Loucy (cell line): ENCODE measurements at regions not wholly inside any gene's neighbourhood (a gene's known extent, or its start where the extent isn't known, plus 50 kb on each side); places are given as distances from the start of the nearest gene placed in this dataset.

ENCODE experiments used
- H2AFZ ChIP-seq: fragments of 200-600 bp; sonication (generic); 2 replicates; pipeline ENCODE4 v1.6.0; 2016; ENCODE audit warnings: antibody characterized with exemption, mild to moderate bottlenecking, low read length, moderate library complexity
- H3F3A ChIP-seq: fragments of 200-600 bp; 2 replicates; pipeline ENCODE4 v1.6.0; 2016; ENCODE audit warnings: antibody characterized with exemption, low read depth, mild to moderate bottlenecking
- H3K27me3 ChIP-seq: fragments of 200-600 bp; sonication (generic); 2 replicates; pipeline ENCODE4 v1.6.1; 2014; ENCODE audit warnings: low read length, mild to moderate bottlenecking; ENCODE audit not compliant: insufficient read depth, poor library complexity, severe bottlenecking
- H3K36me3 ChIP-seq: fragments of 200-600 bp; sonication (generic); 2 replicates; pipeline ENCODE4 v1.6.1; 2016; ENCODE audit warnings: low read length; ENCODE audit not compliant: insufficient read depth
- H3K4me1 ChIP-seq: fragments of 200-600 bp; sonication (generic); 2 replicates; pipeline ENCODE4 v1.5.1; 2014; ENCODE audit warnings: low read length, mild to moderate bottlenecking; ENCODE audit not compliant: insufficient read depth, poor library complexity, severe bottlenecking
- H3K4me2 ChIP-seq: fragments of 200-600 bp; sonication (generic); 2 replicates; pipeline ENCODE4 v1.6.0; 2014; ENCODE audit warnings: antibody characterized with exemption, low read length, low read depth, mild to moderate bottlenecking; ENCODE audit not compliant: poor library complexity, severe bottlenecking
- H3K4me3 ChIP-seq: fragments of 200-600 bp; sonication (generic); 2 replicates; pipeline ENCODE4 v1.5.1; 2014; ENCODE audit warnings: low read length, mild to moderate bottlenecking, mixed read lengths; ENCODE audit not compliant: poor library complexity, severe bottlenecking
- H3K79me2 ChIP-seq: fragments of 200-600 bp; sonication (generic); 2 replicates; pipeline ENCODE4 v1.6.1; 2014; ENCODE audit warnings: low read length; ENCODE audit not compliant: insufficient read depth
- H3K9ac ChIP-seq: fragments of 200-600 bp; sonication (generic); 2 replicates; pipeline ENCODE4 v1.6.0; 2014; ENCODE audit warnings: mild to moderate bottlenecking, low read depth, low read length, moderate library complexity; ENCODE audit not compliant: poor library complexity, severe bottlenecking
- H3K9me2 ChIP-seq: fragments of 200-600 bp; sonication (generic); replicated peaks from 2 replicates; pipeline ENCODE4 v1.6.1; 2016; ENCODE audit warnings: low read depth, low read length, mixed read lengths
- H3K9me3 ChIP-seq: fragments of 200-600 bp; sonication (generic); 2 replicates; pipeline ENCODE4 v1.6.1; 2014; ENCODE audit warnings: mild to moderate bottlenecking, antibody characterized with exemption, low read length, low read depth; ENCODE audit not compliant: insufficient read depth
- H4K20me1 ChIP-seq: fragments of 200-600 bp; sonication (generic); 2 replicates; pipeline ENCODE4 v1.6.0; 2014; ENCODE audit warnings: antibody characterized with exemption, low read length, mild to moderate bottlenecking; ENCODE audit not compliant: insufficient read depth, poor library complexity, severe bottlenecking
- CTCF ChIP-seq: fragments of 200-600 bp; sonication (generic); conservative IDR thresholded peaks from 2 replicates; pipeline ENCODE4 v1.5.1; 2014; ENCODE audit warnings: mild to moderate bottlenecking, antibody characterized with exemption, low read length
- EZH2phosphoT487 ChIP-seq: fragments of 200-600 bp; IDR thresholded peaks from 2 replicates; pipeline ENCODE4 v1.6.1; 2018; ENCODE audit warnings: antibody characterized with exemption, mild to moderate bottlenecking, moderate library complexity, borderline replicate concordance

- Histone ChIP-seq H2AFZ (no peak overlapping the region), H3K9me3 (no peaks in the 10 kb centered on the region), H4K20me1 (no peaks in the 10 kb centered on the region), H3K4me2 (no peak overlapping the region), H3F3A (no peaks in the 10 kb centered on the region), H3K9me2 (no peaks in the 10 kb centered on the region), H3K4me1 (no peaks in the 10 kb centered on the region), H3K79me2 (no peaks in the 10 kb centered on the region), H3K27me3 (no peaks in the 10 kb centered on the region), H3K4me3 (no peak overlapping the region), H3K36me3 (no peaks in the 10 kb centered on the region), H3K9ac (no peak overlapping the region)
- TF ChIP-seq CTCF (no peak), EZH2phosphoT487 (no peak)
Measured at GRCh38 chr16:6625606-6626005, 707.0 kb upstream of the RBFOX1 start.

- Histone ChIP-seq H3K4me1 (no peaks in the 10 kb centered on the region), H3K27me3 (no peaks in the 10 kb centered on the region), H3K4me3 (no peak overlapping the region), H3K9ac (no peak overlapping the region), H3F3A (no peaks in the 10 kb centered on the region), H3K9me2 (no peaks in the 10 kb centered on the region), H2AFZ (no peak overlapping the region), H3K4me2 (no peak overlapping the region), H3K36me3 (no peaks in the 10 kb centered on the region), H4K20me1 (no peaks in the 10 kb centered on the region), H3K9me3 (no peaks in the 10 kb centered on the region), H3K79me2 (no peaks in the 10 kb centered on the region)
- TF ChIP-seq CTCF = no peak
- TF ChIP-seq EZH2phosphoT487 = no peak
Measured at GRCh38 chr16:6618874-6619273, 713.8 kb upstream of the RBFOX1 start.

- Histone ChIP-seq H2AFZ (no peak overlapping the region), H3K4me3 (no peak overlapping the region), H3K4me1 (no peaks in the 10 kb centered on the region), H3F3A (no peaks in the 10 kb centered on the region), H3K9me2 (no peaks in the 10 kb centered on the region), H3K27me3 (no peaks in the 10 kb centered on the region), H3K9ac (no peak overlapping the region), H3K79me2 (no peaks in the 10 kb centered on the region), H3K36me3 (no peaks in the 10 kb centered on the region), H3K4me2 (no peak overlapping the region), H3K9me3 (no peaks in the 10 kb centered on the region), H4K20me1 (no peaks in the 10 kb centered on the region)
- TF ChIP-seq EZH2phosphoT487 (no peak), CTCF (no peak)
Measured at GRCh38 chr16:6616746-6617145, 715.9 kb upstream of the RBFOX1 start.
